ENCODE measurements at regions not wholly inside any gene's neighbourhood (a gene's known extent, or its start where the extent isn't known, plus 50 kb on each side); places are given as distances from the start of the nearest gene placed in this dataset.

- H3K4me3 ChIP-seq (ENCODE audit: low read length): no peak overlapping the region
- TF ChIP-seq CTCF (conservative IDR thresholded peaks at IDR 0.05; ENCODE audit: low read depth, low read length): no peak
- no peak for DNase-seq (ENCODE audit: low read depth)
Observed at GRCh38 chr1:187617776-187618175, 789.0 kb downstream of the PLA2G4A start.

GRCh38 chr1:187619175-187619574 lies 790.4 kb downstream of the PLA2G4A start:
- H3K4me3 ChIP-seq (ENCODE audit: low read length): no peak overlapping the region
- no peak for TF ChIP-seq CTCF (conservative IDR thresholded peaks at IDR 0.05; ENCODE audit: low read depth, low read length)
- DNase-seq (ENCODE audit: low read depth): no peak

GRCh38 chr1:187621951-187622350 lies 793.2 kb downstream of the PLA2G4A start:
- no peak for DNase-seq (ENCODE audit: low read depth)
- TF ChIP-seq CTCF (conservative IDR thresholded peaks at IDR 0.05; ENCODE audit: low read depth, low read length): no peak
- H3K4me3 ChIP-seq (ENCODE audit: low read length): no peak overlapping the region

- no peak for DNase-seq (ENCODE audit: low read depth)
- H3K4me3 ChIP-seq (ENCODE audit: low read length): no peak overlapping the region
- no peak for TF ChIP-seq CTCF (conservative IDR thresholded peaks at IDR 0.05; ENCODE audit: low read depth, low read length)
Observed at GRCh38 chr1:187622545-187622944, 793.8 kb downstream of the PLA2G4A start.

GRCh38 chr1:187624812-187625545 lies 796.2 kb downstream of the PLA2G4A start:
- H3K4me3 ChIP-seq (ENCODE audit: low read length): no peak overlapping the region
- no peak for DNase-seq (ENCODE audit: low read depth)
- no peak for TF ChIP-seq CTCF (conservative IDR thresholded peaks at IDR 0.05; ENCODE audit: low read depth, low read length)

GRCh38 chr1:187626056-187626455 lies 797.3 kb downstream of the PLA2G4A start:
- H3K4me3 ChIP-seq (ENCODE audit: low read length): no peak overlapping the region
- no peak for TF ChIP-seq CTCF (conservative IDR thresholded peaks at IDR 0.05; ENCODE audit: low read depth, low read length)
- DNase-seq (ENCODE audit: low read depth): no peak

- DNase-seq (ENCODE audit: low read depth): no peak
- H3K4me3 ChIP-seq (ENCODE audit: low read length): no peak overlapping the region
- no peak for TF ChIP-seq CTCF (conservative IDR thresholded peaks at IDR 0.05; ENCODE audit: low read depth, low read length)
Observed at GRCh38 chr1:187627516-187627915, 798.8 kb downstream of the PLA2G4A start.

Data from retinal pigment epithelial cell (primary cell).